ENCODE measurements at regions not wholly inside any gene's neighbourhood (a gene's known extent, or its start where the extent isn't known, plus 50 kb on each side); places are given as distances from the start of the nearest gene placed in this dataset.

DNA sequence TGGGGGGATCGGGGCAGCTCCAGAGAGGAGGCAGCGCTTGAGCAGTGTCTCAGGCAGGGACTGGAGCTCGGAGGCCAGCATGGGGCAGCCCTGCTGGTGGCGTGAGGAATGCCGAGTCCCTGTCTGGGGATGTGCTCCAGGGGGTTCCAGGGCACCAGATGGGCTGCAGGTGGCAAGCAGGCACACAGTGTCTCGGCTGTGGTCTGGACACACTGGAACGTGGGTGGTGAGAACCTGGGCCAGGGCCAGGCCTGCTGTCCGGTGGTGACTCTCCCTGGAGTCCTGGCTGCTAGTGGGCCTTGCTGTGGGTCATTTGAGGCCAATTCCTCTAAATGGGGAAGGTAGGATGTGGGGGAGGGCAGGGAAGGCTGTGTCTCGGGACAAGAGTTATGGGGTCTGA is 199.4 kb upstream of the RTL1 start:
- DNase-seq (ENCODE audit: low read depth in 2 of 2, low spot score in 1 of 2): no peak

- DNase-seq (ENCODE audit: low read depth in 2 of 2, low spot score in 1 of 2): no peak
These were observed 199.9 kb upstream of the RTL1 start for GRCh38 chr14:101103321-101103901.

- DNase-seq (ENCODE audit: low read depth in 2 of 2, low spot score in 1 of 2): no peak
These were observed 201.0 kb upstream of the RTL1 start for GRCh38 chr14:101104485-101104884.

DNA sequence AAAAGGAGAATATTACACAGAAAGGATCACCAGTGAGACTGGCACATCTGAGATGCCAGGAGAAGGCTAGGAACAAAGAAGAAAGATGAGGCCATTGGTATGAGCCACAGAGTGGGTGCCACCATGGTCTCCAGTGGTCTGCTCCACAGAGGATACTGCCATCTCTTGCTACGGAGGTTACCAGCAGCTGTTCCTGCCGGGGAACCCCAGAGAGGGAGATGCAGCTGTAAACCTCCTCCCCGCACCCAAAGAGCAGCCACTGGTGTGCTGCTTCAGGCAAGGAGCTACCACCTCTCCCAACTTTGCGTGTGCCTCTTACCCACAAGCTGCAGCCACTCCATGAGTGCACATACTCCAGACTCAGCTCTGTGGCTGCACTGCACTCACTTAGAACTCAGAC is 201.5 kb upstream of the RTL1 start:
- no peak for DNase-seq (ENCODE audit: low read depth in 2 of 2, low spot score in 1 of 2)

DNA sequence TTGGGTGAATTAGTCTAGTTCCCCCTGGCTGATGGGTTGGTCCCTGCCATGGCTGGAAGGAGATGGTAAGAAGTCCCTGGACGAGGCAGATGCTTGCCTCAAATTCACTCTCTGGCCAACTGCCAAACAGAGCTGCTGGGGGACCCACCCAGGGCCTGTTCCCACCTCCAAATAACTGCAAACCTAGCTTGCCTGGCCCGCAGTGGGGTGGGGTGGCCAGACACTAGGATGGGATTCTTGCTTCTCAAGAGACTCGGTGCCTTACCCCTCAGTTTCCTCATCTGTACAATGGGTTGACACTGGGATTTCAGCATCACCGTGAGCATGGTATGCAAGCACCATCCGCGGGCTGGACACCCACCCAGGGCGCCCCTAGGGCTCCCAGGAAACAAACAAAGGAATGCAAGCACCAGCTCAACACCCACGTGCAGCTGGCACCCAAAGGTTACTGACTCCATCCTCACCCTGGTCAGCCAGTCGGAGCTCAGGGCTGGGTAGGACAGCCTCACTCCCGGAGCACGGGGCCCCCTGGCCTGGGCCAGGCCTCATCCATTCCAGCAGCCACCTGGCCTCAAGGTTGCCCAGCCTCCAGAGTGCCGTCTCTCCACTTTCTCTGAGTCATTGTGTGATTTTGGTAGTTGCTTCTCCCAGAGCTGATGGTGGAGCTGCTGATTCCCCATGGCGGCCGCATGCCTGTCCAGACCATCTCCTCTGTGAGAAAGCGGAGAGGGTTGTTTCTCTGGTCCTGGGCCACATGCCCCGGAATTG is 205.2 kb upstream of the RTL1 start:
- no peak for DNase-seq (ENCODE audit: low read depth in 2 of 2, low spot score in 1 of 2)

GRCh38 chr14:101109347-101109638 is 205.8 kb upstream of the RTL1 start:
- DNase-seq (ENCODE audit: low read depth in 2 of 2, low spot score in 1 of 2): no peak

DNA sequence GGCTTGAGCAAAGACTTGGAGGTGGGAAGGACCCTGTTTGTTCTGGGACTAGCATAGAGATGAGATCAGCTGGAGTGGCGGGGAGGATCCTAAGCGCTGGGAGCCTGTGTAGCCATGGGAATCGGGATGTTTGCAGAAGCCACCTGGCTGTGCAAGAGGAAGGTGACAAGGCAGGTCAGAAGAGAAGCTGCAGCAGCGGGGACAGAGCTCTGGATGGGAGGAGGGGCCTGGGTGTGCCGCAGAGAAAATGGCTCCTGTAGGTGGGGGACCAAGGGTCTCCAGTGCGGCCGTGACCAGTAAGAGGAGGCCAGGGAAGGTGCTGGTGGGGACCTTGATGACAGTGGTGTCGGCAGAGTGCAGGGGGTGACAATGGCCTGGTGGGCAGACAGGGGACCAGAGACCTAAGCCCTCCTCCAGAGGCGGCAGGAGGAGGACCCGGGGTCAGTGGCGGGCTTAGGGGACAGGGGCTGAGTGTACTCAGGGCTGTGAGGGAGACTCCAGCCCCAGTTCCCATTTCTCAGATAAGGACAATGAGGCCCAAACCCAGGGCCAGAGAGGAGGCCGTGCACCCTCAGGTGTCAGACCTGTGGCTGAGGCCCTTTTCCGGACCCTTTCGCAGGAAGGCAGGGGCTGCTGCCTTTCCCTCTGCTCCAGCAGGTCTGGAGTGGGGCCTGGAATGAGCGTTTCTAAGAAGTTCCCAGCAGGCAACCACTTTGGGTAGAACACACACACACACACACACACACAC is 206.6 kb upstream of the RTL1 start:
- DNase-seq (ENCODE audit: low read depth in 2 of 2, low spot score in 1 of 2): no peak

GRCh38 chr14:101110729-101111619 is 207.5 kb upstream of the RTL1 start:
- no peak for DNase-seq (ENCODE audit: low read depth in 2 of 2, low spot score in 1 of 2)

DNA sequence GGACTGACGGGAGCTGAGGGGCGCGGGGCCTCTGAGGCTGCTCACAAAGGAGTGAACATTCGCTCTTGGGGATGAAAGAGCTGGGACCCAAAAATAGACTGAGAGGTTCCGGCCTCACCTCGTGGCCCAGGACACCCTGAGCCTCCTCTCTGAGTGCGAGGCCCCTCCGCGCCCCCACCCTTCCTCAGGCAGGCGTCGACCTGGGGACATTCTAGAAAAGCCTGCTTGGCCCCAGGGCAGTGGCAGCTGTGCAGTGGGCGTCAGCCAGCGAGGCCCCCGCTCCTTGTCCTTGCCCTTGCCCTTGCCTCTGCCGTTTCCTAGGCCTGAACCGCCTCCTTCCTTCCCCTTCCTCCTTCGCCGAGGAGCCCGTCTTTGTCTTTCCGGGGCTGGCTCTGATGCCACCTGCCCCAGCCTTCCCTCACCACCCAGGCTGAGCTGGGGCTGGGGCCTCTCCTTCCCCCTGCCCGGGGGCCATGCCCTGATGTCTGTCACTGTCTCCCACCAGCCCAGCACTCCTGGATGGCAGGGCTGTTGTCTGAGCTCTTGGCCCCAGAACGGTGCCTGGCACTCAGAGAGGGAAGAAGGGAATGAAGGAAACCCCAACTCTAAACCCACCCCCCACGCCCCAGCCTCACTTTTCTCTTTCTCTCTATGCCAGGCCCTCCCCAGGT is 208.2 kb upstream of the RTL1 start:
- no peak for DNase-seq (ENCODE audit: low read depth in 2 of 2, low spot score in 1 of 2)

- no peak for DNase-seq (ENCODE audit: low read depth in 2 of 2, low spot score in 1 of 2)
These were observed 209.0 kb upstream of the RTL1 start for GRCh38 chr14:101112351-101113107.

DNA sequence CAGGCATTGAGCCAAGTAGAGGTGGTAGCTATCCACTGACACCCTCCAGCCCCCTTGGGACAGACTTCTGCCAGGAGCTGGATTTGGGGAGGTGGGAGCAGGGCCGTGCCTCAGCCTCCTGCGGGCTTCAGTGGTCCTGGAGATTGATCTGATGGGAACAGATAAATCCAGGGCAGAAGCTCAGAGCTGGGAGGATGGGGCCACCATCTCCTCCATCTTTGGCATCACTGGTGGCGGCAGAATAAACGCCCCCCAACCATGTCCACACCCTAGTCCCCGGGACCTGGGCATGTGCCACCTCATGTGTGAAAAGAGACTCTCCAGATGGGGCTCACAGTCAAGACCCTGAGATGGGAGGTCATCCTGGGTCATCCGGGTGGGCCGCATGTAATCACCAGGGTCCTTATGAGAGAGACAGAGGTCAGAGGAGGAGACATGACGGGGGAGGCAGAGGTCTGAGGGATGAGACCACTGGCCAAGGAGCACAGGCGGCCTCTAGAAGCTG is 209.6 kb upstream of the RTL1 start:
- no peak for DNase-seq (ENCODE audit: low read depth in 2 of 2, low spot score in 1 of 2)

DNA sequence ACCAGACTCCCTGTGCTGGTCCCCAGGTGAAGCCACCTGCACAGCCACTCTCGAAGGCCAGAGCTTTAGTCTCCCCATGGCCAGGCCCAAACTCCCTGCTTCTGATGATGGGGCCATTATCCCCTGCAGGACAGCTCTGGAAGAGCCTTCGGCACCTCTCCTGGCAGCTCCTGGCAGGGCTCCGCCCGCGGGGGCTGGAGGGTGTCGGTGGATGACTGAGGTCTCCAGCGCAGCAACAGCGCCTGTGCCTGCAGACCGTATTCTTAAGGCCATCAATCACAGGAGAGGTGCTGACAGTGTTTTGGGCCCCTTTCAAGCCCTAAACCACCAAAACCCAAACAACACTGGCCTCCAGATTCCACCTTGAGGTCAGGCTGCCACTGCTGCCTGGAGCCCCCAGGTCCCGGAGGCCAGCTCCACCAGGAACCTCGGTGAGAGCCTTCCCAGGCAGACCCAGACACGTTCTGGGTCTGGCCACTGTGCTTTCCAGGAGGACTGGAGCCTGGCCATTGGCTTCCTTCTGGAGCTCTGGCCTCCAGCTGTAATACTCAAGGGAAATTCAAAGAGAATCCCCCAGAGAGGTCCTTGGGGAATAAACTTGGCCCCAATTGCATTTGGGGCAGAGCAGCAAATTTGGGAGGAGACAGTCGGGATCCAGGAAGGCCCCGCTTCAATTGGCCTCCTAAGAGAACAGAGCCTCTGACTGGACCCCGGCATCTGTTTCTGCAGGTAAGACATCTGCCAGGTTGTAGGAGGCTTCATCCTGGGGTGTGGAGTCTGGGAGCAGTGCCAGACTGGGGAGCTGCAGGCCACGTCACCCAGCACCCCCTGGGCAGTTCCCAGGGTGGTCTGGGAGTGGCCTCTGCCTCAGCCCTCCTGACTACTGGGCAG is 210.6 kb upstream of the RTL1 start:
- DNase-seq (ENCODE audit: low read depth in 2 of 2, low spot score in 1 of 2): no peak

GRCh38 chr14:101114726-101115515 is 211.4 kb upstream of the RTL1 start:
- DNase-seq (ENCODE audit: low read depth in 2 of 2, low spot score in 1 of 2): no peak

DNA sequence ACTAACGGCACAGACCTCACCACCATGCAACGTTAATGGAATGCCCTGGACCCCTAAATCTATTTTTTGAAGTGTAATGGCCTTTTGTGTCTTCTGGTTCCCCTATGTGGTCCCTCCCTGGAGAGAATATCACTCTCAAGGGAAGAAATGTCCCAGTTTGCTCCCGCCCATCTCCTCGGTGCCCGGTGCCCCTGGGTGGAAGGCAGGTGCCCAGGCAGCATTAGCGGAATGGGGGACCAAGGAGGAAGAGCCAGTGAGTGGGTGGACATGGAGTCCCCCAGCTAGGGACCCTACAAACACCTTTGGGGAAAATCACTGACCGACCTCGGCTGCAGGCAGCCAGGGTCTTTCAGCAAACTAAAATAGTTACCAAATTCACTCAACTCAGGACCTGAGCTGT is 212.1 kb upstream of the RTL1 start:
- no peak for DNase-seq (ENCODE audit: low read depth in 2 of 2, low spot score in 1 of 2)

GRCh38 chr14:101116065-101116464 is 212.5 kb upstream of the RTL1 start:
- no peak for DNase-seq (ENCODE audit: low read depth in 2 of 2, low spot score in 1 of 2)

DNA sequence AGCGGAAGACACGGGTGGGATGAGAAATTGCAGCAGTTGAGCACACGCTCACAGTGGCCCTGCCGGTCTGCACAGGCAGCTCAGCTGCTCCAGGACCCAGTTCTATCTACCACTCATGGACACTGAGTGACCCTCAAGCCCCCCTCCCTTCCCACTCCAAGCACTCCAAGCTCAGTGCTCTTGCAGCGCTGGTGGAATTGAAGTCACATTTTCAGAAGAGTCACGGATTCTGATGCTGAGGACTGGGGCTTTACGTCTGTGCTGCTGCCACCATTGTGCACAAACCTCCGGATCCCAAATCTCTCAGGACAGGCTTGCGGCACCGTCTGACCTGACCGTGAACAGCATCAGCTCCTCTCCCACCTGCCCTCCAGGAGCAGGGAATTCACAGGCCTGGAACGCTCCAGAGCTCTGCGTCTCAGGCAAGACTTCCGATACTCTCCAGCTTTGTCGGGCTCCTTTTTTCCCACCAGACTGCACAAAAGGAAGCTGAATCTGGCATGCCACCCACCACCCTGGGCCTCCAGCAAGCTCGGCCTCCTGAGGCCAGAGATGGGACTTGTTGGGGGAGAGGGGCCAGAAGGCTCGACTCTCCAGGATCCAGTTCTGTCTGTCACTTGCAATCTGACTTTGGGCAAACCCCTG is 213.1 kb upstream of the RTL1 start:
- no peak for DNase-seq (ENCODE audit: low read depth in 2 of 2, low spot score in 1 of 2)

GRCh38 chr14:101117543-101117942 is 214.0 kb upstream of the RTL1 start:
- DNase-seq (ENCODE audit: low read depth in 2 of 2, low spot score in 1 of 2): no peak

- DNase-seq (ENCODE audit: low read depth in 2 of 2, low spot score in 1 of 2): no peak
These were observed 214.7 kb upstream of the RTL1 start for GRCh38 chr14:101118233-101118632.
